Fibroblast of the conjunctiva (primary cell): ENCODE measurements at regions not wholly inside any gene's neighbourhood (a gene's known extent, or its start where the extent isn't known, plus 50 kb on each side); places are given as distances from the start of the nearest gene placed in this dataset.
A peak's percentile ranks its signal among the peaks of the same experiment; 100 is the strongest.
"Not testable (repeated sequence)": the region's sequence is repeated elsewhere in the genome, so short reads cannot be mapped to it uniquely, and the experiment has no call there.

Source experiments
- DNase-seq: peaks from one replicate; pipeline ENCODE4 v3.0.0-alpha.2; 2010; ENCODE audit warnings: low read depth

GRCh38 chr16:75924397-75924796 lies 198.1 kb upstream of the CPHXL start:
- DNase-seq: no peak

GRCh38 chr16:75927810-75928209 lies 201.5 kb upstream of the CPHXL start:
- DNase-seq: no peak

- DNase-seq: no peak
Measured at GRCh38 chr16:75928295-75928694, 202.0 kb upstream of the CPHXL start.

- no peak for DNase-seq
Measured at GRCh38 chr16:75929046-75929445, 202.8 kb upstream of the CPHXL start.

- DNase-seq: peak; percentile 59
Measured at GRCh38 chr16:75931043-75931442, 204.8 kb upstream of the CPHXL start.

- DNase-seq: no peak
Measured at GRCh38 chr16:75931970-75932369, 205.7 kb upstream of the CPHXL start.

GRCh38 chr16:75938818-75939217 lies 212.5 kb upstream of the CPHXL start:
- no peak for DNase-seq

GRCh38 chr16:75942351-75942750 lies 216.1 kb upstream of the CPHXL start:
- no peak for DNase-seq

- DNase-seq: no peak
Measured at GRCh38 chr16:75942936-75943335, 216.6 kb upstream of the CPHXL start.

GRCh38 chr16:75943705-75944514 lies 217.6 kb upstream of the CPHXL start:
- DNase-seq: no peak

- DNase-seq: no peak
Measured at GRCh38 chr16:75945916-75946457, 219.7 kb upstream of the CPHXL start.

- DNase-seq: no peak
Measured at GRCh38 chr16:75947626-75948239, 221.4 kb upstream of the CPHXL start.

GRCh38 chr16:75948441-75948840 lies 222.2 kb upstream of the CPHXL start:
- no peak for DNase-seq

- no peak for DNase-seq
Measured at GRCh38 chr16:75948886-75949285, 222.6 kb upstream of the CPHXL start.

GRCh38 chr16:75952124-75952523 lies 225.8 kb upstream of the CPHXL start:
- no peak for DNase-seq

- DNase-seq: no peak
Measured at GRCh38 chr16:75957870-75958269, 231.6 kb upstream of the CPHXL start.

GRCh38 chr16:75965504-75966374 lies 239.4 kb upstream of the CPHXL start:
- DNase-seq: no peak

- not testable (repeated sequence) for DNase-seq
Measured at GRCh38 chr16:75969120-75969519, 242.8 kb upstream of the CPHXL start.

GRCh38 chr16:75971334-75971733 lies 245.0 kb upstream of the CPHXL start:
- DNase-seq: no peak

GRCh38 chr16:75983296-75983695 lies 257.0 kb upstream of the CPHXL start:
- no peak for DNase-seq

GRCh38 chr16:75983741-75984381 lies 257.6 kb upstream of the CPHXL start:
- no peak for DNase-seq

GRCh38 chr16:75987323-75987722 lies 261.0 kb upstream of the CPHXL start:
- no peak for DNase-seq
